Activated T-cell treated with anti-CD3 and anti-CD28 coated beads, Interleukin-2, amount 50 U/mL, for 1 hour (primary cell): ENCODE measurements at regions not wholly inside any gene's neighbourhood (a gene's known extent, or its start where the extent isn't known, plus 50 kb on each side); places are given as distances from the start of the nearest gene placed in this dataset.
"Not testable (repeated sequence)": the region's sequence is repeated elsewhere in the genome, so short reads cannot be mapped to it uniquely, and the experiment has no call there.

Source experiments
- DNase-seq: peaks from one replicate; pipeline ENCODE4 v3.0.0-alpha.2; 2020

DNA sequence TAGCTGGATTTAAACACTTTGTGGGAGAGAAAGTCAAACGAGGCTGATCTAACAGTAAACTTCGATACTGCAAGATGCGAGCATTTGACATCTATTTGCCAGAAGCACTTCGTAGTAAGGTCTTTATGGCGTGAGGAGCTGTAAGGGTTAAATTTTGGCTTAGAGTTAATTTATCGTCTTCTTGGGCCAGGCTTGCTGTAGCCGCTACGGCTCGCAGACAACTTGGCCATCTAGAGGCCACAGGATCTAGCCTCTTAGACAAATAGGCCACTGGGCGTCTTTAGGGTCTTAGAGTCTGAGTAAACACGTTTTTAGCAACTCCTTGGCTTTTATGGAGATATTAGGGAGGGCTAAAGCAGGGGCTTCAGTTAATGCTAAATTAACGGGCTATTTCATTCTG is 165.6 kb upstream of the CCZ1B start:
- not testable (repeated sequence) for DNase-seq

DNA sequence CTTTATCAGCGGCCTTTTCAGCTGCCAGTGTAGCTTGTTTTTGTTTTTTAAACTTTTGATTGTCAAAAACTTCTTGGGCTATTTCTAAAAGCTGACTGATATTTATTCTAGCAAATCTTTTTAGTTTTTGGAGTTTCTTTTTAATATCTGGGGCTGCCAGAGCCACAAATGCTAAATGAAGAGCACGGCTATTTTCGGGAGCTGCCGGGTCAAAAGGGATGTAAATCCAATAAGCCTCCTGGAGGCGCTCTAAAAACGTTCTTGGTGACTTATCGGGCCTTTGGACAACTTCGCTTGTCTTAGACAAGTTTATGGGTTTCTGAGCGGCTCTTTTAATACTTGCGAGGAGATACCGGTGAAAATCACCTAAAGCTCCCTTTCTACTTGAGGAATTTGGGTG is 166.1 kb upstream of the CCZ1B start:
- not testable (repeated sequence) for DNase-seq

DNA sequence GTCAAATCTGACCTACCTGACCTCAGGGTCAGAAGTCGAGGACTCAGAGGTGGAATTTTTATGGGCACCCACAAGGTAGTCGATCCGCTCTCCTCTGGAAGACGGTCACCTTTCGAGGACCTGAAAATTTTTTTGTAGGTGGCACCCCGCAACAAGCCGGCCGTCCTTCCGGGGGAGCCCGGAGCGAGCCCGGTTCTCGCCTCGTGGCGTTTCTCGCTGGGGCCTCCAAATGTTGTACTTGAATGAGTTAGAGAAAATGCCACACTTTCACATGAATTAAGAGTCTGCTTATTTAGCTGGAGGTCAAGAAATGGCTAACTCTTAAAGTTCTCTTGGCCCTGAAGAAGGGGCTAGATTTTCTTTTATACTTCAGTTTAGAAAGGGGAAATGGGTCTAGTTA is 169.0 kb upstream of the CCZ1B start:
- DNase-seq, result not testable (repeated sequence)

DNA sequence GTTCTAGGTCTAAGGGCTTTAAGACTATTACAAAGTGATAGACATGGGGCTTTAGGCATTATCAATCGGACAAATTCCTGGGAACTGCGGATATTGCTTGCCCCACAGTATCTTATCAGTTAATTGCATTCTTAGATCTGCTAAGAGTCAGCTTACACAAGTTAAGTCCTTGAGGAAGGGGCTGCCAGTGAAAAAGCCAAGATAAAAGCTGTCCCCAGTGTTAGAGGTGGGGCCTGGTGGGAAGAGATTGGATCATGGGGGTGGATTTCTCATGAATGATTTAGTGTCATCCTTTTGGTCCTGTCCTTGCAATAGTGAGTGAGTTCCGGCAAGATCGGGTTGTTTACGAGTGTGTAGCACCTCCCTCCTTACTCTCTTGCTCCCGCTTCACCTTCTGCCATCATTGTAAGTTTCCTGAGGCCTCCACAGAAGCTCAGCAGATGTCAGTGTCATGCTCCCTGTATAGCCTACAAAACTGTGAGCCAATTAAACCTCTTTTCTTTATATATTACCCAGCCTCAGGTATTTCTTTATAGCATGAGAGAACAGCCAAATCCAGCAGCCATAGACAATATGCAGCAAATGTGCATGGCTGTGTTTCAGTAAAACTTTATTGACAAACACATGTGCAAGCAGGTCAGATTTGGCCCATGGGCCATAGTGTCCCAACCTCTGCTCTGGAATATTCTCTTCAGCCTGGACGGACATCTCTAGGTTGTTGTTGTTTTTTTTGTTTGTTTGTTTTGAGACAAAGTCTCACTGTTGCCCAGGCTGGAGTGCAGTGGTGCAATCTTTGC is 169.6 kb upstream of the CCZ1B start:
- DNase-seq, result not testable (repeated sequence)

DNA sequence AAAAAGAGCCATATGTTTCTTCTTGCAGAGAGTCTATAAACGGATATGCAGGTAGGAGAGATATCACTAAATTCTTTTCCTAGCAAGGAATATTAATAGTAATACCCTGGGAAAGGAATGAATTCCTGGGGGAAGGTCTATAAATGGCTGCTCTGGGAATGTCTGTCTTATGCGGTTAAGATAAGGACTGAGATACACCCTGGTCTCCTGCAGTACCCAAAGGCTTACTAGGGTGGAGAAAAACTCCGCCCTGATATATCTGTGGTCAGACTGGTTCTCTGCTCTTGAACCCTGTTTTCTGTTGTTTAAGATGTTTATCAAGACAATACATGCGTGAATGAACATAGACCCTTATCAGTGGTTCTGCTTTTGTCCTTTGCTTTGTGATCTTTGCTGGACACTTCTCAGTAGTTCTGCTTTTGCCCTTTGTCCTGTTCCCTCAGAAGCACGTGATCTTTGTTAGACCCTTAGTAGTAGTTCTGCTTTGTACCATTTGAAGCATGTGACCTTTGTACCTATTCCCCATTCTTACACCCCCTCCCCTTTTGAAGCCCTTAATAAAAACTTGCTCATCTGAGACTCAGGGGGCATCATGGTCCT is 173.1 kb upstream of the CCZ1B start:
- not testable (repeated sequence) for DNase-seq

DNA sequence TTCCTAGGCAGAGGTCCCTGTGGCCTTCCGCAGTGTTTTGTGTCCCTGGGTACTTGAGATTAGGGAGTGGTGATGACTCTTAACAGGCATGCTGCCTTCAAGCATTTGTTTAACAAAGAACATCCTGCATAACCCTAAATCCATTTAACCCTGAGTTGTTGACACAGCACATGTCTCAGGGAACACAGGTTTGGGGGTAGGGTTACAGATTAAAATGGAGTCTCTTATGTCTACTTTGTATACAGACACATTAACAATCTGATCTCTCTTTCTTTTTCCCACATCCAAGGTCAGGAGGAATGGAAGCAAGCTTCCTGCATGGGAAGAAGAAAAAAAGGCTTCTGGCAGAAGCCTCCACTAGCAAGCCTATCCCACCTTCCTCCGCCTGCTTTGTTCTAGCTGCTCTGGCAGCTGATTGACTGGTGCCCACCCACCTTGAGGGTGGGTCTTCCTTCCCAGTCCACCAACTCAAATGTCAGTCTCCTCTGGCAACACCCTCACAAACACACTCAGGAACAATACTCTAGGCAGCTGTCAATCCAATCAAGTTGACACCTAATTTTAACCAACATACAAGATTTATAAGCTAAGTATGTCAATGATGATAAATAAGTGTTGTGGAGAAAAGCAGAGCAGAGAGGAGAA is 176.5 kb upstream of the CCZ1B start:
- DNase-seq, result no peak

DNA sequence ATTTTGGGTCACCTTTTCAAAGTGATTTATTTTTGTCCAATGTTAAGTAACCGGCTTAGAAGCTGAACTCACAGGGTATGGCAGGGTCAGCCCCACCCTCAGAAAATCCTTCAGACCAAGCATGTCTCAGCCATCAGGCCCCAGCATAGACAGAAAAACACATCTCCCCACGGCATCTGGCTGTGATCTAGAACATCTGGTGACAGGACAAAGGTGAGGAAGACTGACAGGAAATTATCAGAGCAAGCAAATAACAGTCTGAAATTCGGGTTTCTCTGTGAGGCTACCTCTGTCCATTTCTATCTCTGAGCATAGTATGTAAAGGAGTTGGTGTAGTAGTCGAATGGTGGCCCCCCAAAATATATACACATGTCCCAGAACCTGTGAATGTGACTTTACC is 177.0 kb upstream of the C1GALT1 start:
- no peak for DNase-seq

DNA sequence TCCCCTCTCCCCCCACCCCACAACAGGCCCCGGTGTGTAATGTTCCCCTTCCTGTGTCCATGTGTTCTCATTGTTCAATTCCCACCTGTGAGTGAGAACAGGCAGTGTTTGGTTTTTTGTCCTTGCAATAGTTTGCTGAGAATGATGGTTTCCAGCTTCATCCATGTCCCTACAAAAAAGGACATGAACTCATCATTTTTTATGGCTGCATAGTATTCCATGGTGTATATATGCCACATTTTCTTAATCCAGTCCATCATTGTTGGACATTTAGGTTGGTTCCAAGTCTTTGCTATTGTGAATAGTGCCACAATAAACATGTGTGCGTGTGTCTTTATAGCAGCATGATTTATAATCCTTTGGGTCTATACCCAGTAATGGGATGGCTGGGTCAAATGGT is 176.4 kb upstream of the C1GALT1 start:
- DNase-seq, result not testable (repeated sequence)

DNA sequence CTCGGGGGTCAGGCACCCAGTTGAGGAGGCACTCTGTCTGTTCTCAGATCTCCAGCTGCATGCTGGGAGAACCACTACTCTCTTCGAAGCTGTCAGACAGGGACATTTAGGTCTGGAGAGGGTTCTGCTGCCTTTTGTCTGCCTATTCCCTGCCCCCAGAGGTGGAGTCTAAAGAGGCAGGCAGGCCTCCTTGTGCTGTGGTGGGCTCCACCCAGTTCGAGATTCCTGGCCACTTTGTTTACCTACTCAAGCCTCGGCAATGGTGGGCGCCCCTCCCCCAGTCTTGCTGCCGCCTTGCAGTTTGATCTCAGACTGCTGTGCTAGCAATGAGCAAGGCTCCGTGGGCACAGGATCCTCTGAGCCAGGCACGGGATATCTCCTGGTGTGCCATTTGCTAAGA is 171.1 kb upstream of the C1GALT1 start:
- DNase-seq, result not testable (repeated sequence)

DNA sequence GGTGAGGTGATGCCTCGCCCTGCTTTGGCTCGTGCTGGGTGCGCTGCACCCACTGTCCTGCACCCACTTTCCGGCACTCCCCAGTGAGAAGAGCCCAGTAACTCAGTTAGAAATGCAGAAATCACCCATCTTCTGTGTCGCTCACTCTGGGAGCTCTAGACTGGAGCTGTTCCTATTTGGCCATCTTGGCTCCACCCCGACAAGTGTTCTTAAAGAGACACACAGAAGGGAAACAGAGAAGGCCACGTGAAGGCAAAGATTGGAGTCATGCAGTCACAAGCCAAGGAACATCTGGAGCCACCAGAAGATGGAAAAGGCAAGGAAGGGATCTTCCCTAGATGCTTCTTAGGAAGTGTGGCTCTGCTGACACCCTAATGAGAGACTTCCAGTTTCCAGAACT is 170.6 kb upstream of the C1GALT1 start:
- not testable (repeated sequence) for DNase-seq

DNA sequence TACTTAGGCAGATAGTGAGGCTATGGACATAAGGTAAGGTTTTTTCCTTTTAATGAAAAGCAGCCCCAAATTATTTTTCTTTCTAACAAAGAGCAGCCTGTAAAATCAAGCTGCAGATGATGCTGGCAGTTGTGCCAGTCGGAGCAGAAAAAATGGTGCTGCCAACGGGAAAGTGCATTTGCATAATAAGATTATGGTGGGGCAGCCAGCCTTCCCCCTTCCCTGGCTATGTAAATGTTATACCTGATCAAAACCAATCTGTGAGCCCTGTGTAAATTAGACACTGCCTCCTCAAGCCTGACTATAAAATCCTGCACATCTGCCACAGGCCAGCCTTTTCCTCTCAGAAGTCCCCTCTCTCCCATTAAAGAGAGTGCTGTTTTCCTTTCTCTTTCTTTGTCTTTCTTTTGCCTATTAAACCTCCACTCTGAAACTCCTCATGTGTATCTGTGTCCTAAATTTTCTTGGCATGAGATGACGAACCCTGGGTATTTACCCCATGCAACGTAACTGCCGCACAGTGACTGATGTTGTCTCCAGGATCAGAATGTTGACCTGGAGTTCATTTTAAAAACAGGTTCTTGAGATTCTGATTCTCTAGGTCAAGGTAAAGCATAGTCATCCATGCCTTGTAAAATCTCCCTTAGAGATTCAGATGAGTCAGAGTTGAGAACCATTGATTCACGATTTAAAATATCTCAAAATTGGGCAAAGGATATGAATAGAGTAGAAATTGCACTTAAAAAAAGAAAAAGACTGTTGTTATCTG is 167.3 kb upstream of the C1GALT1 start:
- DNase-seq, result no peak

DNA sequence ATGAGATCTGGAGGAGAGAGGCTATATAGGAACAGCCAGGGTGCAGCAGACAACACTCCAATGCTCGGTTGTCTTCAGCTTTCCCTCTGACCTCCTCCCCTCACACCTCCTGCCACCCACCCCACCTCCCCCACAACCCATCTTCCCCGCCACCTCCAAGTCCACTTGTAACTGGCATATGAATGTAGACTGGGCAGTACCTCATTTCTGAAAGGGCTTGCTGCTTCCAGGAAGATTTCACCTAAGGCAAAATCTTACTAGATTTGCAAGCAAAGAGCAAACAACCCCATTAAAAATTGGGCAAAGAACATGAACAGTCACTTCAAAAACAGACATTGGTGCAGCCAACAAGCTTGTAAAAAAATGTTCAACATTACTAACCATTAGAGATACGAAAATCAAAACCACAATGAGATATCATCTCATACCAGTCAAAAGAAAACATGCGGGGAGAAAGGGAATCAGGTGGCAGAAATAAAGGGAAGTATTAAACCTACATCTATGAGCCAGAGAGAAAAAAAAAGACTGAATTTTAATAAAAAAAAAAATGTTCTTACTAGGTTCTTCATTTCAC is 164.6 kb upstream of the C1GALT1 start:
- no peak for DNase-seq

DNA sequence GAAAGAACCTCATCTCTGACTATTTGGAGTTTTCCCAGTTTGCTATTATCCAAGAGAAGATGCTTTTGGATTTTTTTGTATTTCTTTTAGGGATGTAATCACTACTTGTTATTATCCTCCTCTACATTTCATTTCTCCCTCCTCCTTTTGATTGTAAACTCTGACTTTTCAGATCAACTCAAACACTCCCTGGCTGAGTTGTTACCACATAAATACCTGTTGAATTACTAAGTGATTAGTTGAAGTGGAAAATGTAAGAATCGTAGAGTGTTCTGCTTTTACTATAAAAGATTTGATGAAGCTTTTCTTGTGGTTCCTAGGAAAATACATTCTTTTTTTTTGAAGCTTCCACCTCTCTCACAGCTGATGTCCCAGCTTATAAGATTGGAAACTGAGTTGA is 164.1 kb upstream of the C1GALT1 start:
- no peak for DNase-seq

DNA sequence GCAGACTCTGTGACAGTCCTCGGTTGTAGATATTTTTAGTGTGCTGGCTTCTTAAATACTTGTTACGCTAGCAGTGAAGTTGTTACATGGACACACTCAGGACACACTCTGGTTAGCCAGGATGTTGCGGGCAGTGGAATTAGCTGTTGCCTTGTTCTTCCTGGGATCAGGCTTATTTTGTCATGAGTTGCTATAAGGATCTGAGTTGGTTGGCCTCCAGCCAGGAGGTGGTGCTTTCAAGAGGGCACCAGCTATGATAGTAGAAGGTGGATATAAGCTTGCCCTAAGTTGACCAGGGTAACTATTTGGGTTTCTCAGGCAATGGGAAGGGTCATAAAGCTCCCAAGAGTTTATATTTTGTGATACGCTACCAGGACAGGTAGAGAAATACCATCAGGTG is 150.1 kb upstream of the C1GALT1 start:
- no peak for DNase-seq

DNA sequence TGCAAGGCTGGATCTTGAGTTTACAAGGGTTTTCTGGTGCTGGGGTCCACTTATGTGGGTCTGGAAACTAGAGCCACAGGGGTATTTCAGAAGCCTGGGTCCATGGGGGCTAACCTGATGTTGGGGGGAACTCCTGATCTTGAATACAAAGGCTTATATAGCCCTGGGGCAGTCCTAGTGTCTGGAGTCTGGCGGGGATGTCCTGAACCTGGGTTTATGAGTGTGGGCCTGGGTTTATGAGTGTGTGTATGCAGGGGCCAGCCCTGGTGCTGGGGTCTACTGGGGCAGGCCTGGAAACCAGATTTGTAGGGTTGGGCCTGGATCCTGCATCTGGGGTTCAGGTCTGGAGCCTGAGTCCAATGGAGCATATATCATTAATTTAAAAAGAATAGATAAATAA is 146.5 kb upstream of the C1GALT1 start:
- no peak for DNase-seq

DNA sequence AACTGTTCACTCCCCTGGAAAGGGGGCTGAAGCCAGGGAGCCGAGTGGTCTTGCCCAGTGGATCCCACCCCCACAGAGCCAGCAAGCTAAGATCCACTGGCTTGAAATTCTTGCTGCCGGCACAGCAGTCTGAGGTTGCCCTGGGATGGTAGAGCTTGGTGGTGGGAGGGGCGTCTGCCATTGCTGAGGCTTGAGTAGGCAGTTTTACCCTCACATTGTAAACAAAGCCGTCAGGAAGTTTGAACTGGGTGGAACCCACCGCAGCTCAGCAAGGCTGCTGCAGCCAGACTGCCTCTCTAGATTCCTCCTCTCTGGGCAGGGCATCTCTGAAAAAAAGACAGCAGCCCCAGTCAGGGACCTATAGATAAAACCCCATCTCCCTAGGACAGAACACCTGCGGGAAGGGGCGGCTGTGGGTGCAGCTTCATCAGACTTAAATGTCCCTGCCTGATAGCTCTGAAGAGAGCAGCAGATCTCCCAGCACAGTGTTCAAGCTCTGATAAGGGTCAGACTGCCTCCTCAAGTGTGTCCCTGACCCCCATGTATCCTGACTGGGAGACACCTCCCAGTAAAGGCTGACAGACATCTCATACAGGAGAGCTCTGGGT is 140.0 kb upstream of the C1GALT1 start:
- not testable (repeated sequence) for DNase-seq

DNA sequence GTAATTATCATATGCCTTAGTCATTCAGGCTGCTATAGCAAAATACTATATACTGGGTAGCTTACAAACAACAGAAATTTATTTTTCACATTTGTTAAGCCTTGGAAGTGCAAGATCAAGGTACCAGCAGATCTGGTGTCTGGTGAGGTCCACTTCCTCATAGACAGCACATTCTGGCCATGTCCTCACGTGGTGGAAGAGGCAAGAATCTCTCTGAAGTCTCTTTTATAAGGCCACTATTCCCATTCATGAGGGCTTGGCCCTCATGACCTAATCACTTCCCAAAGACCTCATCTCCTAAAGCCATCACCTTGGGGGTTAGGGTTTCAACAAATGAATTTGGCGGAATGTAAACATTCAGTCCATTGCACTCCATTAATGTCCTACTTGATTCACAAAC is 137.5 kb upstream of the C1GALT1 start:
- DNase-seq, result no peak

DNA sequence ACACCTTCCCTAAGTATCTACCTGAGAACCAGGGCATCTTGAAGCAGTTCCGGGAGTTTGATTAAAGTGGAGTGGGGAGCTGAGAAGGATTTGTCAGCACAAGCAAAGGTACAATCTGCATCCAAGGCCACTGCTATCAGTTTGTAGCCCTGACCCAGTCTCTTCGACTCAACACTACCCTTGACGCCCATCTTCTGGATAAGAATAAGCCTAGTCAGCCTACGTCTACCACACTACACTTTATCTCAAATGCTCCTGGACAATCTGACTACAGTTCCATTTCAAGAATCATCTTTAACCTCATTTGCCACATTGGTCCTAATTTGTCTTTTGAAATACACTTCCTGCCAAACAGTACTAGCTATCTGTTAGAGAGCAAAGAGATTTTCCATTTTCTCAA is 134.1 kb upstream of the C1GALT1 start:
- no peak for DNase-seq

DNA sequence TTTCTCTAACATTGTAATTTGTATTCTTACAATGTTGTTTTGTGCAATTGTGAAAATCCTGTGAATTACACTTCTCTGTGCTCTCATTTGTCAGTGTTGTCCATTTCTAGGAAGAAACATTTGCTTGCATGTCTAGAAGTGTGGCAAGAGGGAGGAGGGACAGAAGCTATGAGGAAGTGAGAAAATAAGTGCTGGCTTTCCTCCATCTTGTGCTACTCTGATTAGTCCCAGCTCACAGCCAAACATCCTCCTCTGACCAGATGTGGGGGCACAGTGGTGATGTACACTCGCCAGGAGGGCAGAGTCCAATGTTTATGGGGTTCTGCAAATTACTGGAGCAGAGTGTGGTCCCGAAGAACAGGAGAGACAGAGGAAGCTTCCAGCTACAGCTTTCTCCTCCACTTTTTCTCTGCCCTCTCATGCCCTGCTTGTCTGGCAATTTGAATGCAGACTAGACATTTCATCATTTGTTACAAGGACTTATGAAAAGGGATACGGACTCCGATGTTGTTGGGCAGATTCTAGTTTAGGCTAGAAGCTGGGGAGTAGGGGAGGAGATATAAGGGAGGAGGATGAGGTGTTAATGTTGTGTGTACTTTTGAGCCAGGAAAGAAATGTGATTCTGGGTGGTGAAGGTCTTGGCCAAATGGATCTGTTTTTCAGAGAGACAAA is 131.0 kb upstream of the C1GALT1 start:
- no peak for DNase-seq

DNA sequence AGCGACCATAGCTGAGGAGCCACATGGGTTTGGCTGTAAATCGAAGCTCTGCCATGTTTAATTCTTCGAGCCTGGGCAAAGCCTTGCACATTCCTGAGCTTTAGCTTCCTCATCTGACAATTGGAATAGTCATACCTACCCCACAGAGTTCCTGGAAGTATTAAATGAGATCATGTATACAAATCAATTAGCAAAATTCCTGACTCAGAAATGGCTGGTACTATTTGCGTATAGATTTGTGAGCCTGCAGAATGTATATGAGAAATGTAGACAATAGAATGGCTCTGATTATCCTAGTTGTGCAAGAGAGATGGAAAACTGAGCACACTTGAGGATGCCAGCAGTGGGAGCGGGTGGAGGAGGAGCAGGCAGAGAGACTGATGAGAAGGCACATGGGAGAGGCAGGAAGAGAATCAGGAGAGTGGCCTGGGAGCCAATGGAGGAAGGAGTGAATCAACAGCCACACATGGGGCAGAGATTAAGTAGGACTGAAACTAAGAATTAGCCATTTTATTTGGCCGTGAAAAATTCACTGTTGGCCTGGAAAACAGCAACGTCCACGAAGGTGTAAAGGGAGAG is 128.0 kb upstream of the C1GALT1 start:
- DNase-seq, result no peak

DNA sequence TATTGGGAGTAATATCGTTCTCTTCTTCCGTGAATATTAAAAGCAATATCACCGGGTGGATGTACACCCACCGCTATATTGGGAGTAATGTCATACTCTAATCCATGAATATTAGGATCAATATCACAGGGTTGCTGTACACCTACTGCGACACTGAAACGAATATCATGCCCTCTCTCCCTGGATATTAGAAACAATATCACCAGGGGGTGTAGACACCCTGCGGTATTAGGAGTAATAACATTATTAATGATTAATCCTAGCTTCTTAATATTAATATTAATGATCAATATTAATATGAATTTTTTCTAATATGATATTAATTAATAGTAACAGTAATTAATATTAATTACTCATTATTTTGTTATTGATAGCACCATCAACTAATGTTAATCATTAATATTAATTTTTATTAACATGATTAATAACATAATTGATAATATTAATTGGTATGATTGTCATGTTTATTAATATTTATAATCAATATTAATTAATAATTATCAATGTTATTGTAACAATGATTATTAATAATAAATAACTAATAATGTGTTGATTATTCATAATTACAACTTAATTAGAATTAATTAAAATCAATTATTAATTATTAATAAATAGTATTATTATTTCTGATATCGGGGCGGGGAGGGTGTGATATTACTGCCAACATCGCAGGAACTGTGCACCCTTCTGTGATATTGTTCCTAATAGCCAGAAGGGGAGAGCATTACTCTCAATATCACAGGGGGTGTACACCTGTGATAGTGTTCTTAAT is 121.3 kb upstream of the C1GALT1 start:
- DNase-seq, result no peak
